NCI-H748 treated with DMSO at 0.1 percent for 48 hours (cell line): ENCODE measurements at regions not wholly inside any gene's neighbourhood (a gene's known extent, or its start where the extent isn't known, plus 50 kb on each side); places are given as distances from the start of the nearest gene placed in this dataset.

Experiments used
- DNase-seq: peaks from one replicate; lab custom pipeline; 2025; lab: John Stamatoyannopoulos, UW

- DNase-seq, result no peak
These were observed 142.1 kb upstream of the COL11A1 start for GRCh38 chr1:103250441-103250861.

GRCh38 chr1:103248417-103249102 is 140.2 kb upstream of the COL11A1 start:
- DNase-seq, result no peak

- DNase-seq, result no peak
These were observed 139.2 kb upstream of the COL11A1 start for GRCh38 chr1:103247517-103247916.

GRCh38 chr1:103243481-103243880 is 135.2 kb upstream of the COL11A1 start:
- no peak for DNase-seq

GRCh38 chr1:103239034-103239433 is 130.7 kb upstream of the COL11A1 start:
- DNase-seq, result no peak

- no peak for DNase-seq
These were observed 121.7 kb upstream of the COL11A1 start for GRCh38 chr1:103230061-103230460.

GRCh38 chr1:103220631-103221041 is 112.3 kb upstream of the COL11A1 start:
- no peak for DNase-seq

GRCh38 chr1:103218821-103219220 is 110.5 kb upstream of the COL11A1 start:
- DNase-seq, result no peak

GRCh38 chr1:103218369-103218768 is 110.0 kb upstream of the COL11A1 start:
- DNase-seq, result no peak

- DNase-seq, result no peak
These were observed 102.8 kb upstream of the COL11A1 start for GRCh38 chr1:103211073-103211472.

GRCh38 chr1:103208844-103209243 is 100.5 kb upstream of the COL11A1 start:
- no peak for DNase-seq

- no peak for DNase-seq
These were observed 90.7 kb upstream of the COL11A1 start for GRCh38 chr1:103199001-103199400.

- DNase-seq, result no peak
These were observed 89.8 kb upstream of the COL11A1 start for GRCh38 chr1:103198076-103198475.

GRCh38 chr1:103197216-103197615 is 88.9 kb upstream of the COL11A1 start:
- no peak for DNase-seq

GRCh38 chr1:103194984-103195383 is 86.7 kb upstream of the COL11A1 start:
- DNase-seq, result no peak

- DNase-seq, result no peak
These were observed 85.7 kb upstream of the COL11A1 start for GRCh38 chr1:103194060-103194459.

GRCh38 chr1:103191327-103191726 is 83.0 kb upstream of the COL11A1 start:
- DNase-seq, result no peak

GRCh38 chr1:103190766-103191165 is 82.4 kb upstream of the COL11A1 start:
- DNase-seq, result no peak

- no peak for DNase-seq
These were observed 79.4 kb upstream of the COL11A1 start for GRCh38 chr1:103187673-103188072.

- no peak for DNase-seq
These were observed 72.3 kb upstream of the COL11A1 start for GRCh38 chr1:103180660-103181059.

GRCh38 chr1:103177108-103177775 is 68.9 kb upstream of the COL11A1 start:
- DNase-seq, result no peak

- DNase-seq, result no peak
These were observed 62.8 kb upstream of the COL11A1 start for GRCh38 chr1:103171041-103171590.

- DNase-seq, result no peak
These were observed 62.3 kb upstream of the COL11A1 start for GRCh38 chr1:103170609-103171008.
